Limb (tissue), 2 donors: ENCODE measurements at regions not wholly inside any gene's neighbourhood (a gene's known extent, or its start where the extent isn't known, plus 50 kb on each side); places are given as distances from the start of the nearest gene placed in this dataset.
"Not testable (repeated sequence)": the region's sequence is repeated elsewhere in the genome, so short reads cannot be mapped to it uniquely, and the experiment has no call there.

Experiments used
- DNase-seq, 2 donors: peaks; one replicate each; pipeline ENCODE4 v3.0.0-alpha.2; 2016; ENCODE audit errors: extremely low spot score in 2 of 2

DNA sequence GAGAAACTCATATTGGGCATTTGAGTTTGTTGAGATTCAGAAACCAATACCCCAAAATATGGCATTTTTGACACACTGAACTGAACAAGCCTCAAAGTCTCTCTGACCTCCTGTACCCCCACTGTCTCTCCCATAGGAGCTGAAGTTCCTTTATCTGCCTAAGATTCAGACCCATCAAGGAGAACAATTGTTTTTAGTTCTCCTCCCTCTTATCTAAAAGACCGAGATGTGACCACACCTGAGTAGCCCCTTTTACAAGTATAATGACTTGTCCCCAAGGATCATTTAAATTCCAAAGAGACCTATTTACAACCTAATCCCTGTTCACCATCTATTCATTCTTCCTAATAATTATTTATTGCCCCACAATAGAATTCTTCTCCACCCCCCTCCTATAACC, 122.1 kb upstream of the PLAAT1 start:
- no peak for DNase-seq

- no peak for DNase-seq
Observed at GRCh38 chr3:193119926-193120325, 121.1 kb upstream of the PLAAT1 start.

DNA sequence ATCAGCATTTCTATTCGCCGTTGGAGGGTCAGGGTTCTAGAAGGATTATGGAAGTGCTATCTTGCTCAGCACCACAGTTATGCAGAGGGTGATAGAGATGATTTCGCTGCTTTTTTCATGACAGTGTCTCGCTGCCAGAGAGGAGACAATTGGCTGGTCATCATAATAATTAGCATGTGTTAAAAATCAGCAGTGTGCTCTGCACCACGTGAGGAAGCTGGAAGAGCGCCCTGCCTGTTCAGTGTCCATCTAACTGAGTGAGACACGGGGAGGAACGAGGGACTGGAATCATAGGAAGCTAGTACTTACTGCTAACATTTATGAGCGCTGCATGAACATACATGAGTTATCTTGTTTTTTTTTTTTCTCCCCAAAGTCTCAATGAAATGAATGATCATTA, 116.2 kb upstream of the PLAAT1 start:
- no peak for DNase-seq

- no peak for DNase-seq
Observed at GRCh38 chr3:193129607-193130006, 111.4 kb upstream of the PLAAT1 start.

DNA sequence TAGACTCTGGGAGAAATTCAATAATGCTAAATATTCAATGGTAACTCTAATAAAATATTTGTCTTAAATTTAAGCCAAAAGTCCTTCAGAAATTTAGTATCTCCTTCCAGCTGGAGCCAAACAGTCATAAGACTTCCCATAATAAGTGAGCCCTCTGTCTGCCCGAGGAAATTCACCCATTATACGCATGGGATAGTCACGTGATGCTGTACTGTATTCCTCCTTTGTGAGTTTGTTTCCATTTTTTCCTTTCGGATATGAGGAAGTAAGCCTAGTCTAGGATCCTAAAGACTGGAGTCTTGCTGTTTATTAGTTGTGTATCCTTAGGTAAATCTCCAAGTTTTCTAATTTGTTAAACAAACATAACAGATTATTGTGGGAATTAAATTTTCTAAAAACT, 110.4 kb upstream of the PLAAT1 start:
- DNase-seq, result no peak

DNA sequence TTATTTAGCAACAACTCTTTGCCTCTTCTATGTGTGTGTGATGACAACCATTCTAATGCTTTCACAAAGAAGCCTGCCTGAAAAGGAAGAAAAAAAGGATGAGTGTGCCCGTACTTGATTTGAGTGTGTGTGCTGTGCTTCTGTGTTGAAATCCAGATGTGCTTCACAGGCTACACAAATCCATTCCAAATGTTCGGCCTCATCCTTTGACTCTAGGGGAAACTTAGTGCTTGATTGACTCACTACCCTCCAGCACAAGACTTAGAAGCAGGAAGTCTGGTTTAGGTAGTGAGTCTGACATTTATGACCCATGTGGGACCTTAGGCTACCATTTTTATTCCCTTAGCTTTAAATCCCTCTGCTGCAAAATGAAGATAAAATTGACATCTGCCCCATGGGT, 108.8 kb upstream of the PLAAT1 start:
- DNase-seq, result no peak

GRCh38 chr3:193132964-193133363, 108.1 kb upstream of the PLAAT1 start:
- DNase-seq, result peak in 1 of 2 donors; percentile 52

DNA sequence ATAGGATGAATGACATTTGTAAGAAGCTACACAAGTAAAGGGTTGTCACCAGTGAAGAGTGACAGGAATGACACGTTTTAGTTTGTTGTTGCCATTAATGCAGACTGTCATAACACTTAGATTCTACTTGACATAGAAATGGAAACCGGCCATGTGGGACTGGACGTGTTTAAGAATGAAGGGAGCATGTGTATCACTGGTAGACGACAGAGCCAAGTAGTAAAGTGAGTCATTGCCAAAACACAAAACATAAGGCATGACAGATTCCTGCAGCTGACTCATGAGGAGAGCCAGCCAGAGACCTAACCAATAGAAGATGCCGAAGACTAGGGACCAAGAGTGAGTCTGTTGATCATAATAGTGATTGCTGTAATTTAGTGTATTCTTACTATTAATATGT, 106.2 kb upstream of the PLAAT1 start:
- DNase-seq, result no peak

DNA sequence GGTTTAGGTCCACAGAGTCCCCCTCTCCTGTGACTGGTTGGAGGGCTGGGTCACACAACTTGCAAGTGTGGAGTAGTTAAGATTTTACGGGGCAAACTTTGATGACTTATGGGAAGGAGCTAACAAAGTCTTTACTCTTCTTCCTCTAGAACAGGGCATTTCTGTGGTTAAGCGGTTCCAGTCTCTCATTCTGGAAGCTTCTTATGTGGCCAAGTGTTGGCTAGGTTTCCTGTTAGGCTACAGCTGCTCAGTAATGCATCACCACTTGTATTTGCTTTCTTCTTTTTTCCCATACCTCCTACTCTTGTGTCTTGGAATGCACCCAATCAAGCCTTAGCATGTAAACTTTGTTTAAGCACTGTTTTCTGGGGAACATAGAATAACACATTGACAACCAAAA, 100.6 kb upstream of the PLAAT1 start:
- peak in 1 of 2 donors; percentile 0 for DNase-seq

GRCh38 chr3:193145248-193145647, 95.8 kb upstream of the PLAAT1 start:
- DNase-seq, result no peak

GRCh38 chr3:193148688-193149473, 92.1 kb upstream of the PLAAT1 start:
- peak in 1 of 2 donors; percentile 1 for DNase-seq

GRCh38 chr3:193149998-193150397, 91.0 kb upstream of the PLAAT1 start:
- no peak for DNase-seq

DNA sequence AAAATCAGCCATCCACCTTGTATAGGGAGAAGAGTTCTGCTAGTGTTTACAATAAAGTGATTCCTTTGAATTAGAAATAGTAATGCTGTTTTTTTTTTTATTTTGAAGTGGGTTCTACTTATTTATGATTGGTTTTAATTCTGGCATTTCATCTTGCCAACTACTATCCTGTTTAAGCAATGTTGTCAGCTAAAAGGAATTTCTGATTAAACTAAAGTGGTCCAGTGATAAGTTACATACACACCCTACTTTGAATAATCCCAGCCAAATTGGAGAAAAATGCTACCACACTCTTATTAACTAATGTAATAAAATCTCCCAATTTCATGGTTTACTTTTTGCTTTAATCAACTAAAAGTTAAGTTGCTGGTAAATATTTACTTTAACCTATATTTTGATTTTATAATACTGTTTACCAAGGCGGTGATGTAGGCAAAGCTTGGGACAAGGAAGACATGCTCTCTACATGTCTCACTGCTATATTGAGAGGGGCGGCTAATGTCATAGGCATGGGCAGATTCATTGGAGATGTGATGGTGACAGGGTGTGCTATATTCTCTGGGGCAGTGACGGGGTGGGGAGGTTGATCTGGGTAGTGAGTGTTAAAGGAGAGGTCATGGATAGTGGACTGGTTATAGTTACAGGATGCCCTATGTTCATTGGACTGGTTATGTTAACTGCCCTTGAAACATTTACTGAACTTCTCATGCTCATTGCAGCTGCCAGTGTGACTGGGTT, 85.8 kb upstream of the PLAAT1 start:
- DNase-seq, result not testable (repeated sequence)

GRCh38 chr3:193157051-193157450, 84.0 kb upstream of the PLAAT1 start:
- no peak for DNase-seq

- DNase-seq, result no peak
Observed at GRCh38 chr3:193165431-193166120, 75.4 kb upstream of the PLAAT1 start.

GRCh38 chr3:193168931-193169330, 72.1 kb upstream of the PLAAT1 start:
- DNase-seq, result peak in 1 of 2 donors; percentile 0

- no peak for DNase-seq
Observed at GRCh38 chr3:193174140-193174539, 66.9 kb upstream of the PLAAT1 start.

GRCh38 chr3:193179332-193180012, 61.5 kb upstream of the PLAAT1 start:
- DNase-seq, result not testable (repeated sequence)

DNA sequence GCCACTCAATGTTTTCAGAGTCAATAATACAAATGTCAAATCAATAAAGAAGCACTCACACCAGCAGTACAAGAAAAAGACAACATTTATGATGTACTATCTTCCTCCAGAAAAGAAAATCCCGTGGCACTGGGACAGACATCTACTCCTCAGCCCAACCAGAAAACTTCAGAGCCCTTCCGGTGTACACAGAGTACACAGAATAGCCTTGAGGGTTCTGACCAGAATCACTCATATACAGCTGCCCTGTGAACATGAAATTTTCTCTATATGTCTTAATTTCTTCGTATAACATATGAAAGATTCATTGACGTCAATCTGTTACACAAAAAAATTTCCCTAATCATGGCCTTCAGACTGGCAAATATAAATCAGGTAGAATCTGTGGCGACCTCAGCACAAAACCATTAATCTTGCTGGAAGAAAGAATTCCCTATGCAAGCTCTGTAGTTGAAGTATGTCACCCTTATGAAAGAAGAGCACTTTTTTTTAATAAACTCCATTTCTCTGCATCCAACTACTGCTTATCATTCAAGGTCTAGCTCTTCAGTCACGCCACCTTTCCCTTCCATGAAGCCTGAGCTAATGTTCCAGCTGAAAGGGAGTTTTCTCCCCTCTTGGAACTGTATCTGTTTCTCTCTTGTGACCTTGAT, 53.8 kb upstream of the PLAAT1 start:
- no peak for DNase-seq

GRCh38 chr3:193190146-193190786, 50.8 kb upstream of the PLAAT1 start:
- no peak for DNase-seq
